ENCODE measurements at regions not wholly inside any gene's neighbourhood (a gene's known extent, or its start where the extent isn't known, plus 50 kb on each side); places are given as distances from the start of the nearest gene placed in this dataset.

DNA sequence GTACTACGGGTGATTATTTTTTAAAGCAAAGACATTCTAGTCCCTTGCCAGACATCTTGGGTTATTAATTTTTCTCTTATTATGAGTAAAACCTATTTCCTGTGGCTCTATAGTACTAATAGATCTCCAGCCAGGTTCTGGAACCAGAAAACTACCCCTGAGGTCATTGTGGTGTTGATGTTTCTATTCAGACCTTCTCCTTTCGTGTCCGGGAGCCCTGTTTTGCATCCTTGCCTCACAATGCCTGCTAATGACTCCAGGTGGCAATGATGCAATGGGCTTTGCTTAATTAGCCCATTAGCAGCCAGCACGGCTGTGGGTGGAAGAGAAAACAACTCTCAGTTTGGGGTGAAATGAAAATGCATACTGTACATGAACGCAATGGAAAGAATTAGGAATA is 62.9 kb upstream of the ARG1 start:
- no peak for DNase-seq

- no peak for DNase-seq
These were observed 62.4 kb upstream of the ARG1 start for GRCh38 chr6:131510591-131510990.

GRCh38 chr6:131519670-131520436 is 53.2 kb upstream of the ARG1 start:
- peak; percentile 26 for DNase-seq

Measured in DMS153 (cell line).